ENCODE measurements at regions not wholly inside any gene's neighbourhood (a gene's known extent, or its start where the extent isn't known, plus 50 kb on each side); places are given as distances from the start of the nearest gene placed in this dataset.

GRCh38 chr10:120713573-120714205 lies 137.5 kb upstream of the WDR11 start:
- no peak for TF ChIP-seq POLR2AphosphoS5 (IDR thresholded peaks at IDR 0.05)
- no peak for TF ChIP-seq CTCF (IDR thresholded peaks at IDR 0.05)
- no peak for TF ChIP-seq POLR2A (IDR thresholded peaks at IDR 0.05; ENCODE audit: low read depth)

Data from esophagus muscularis mucosa (tissue), 3 donors.